Liver (tissue), 8 donors: ENCODE measurements at regions not wholly inside any gene's neighbourhood (a gene's known extent, or its start where the extent isn't known, plus 50 kb on each side); places are given as distances from the start of the nearest gene placed in this dataset.

Source experiments
- DNase-seq: peaks from one replicate; pipeline ENCODE4 v3.0.0-alpha.2; 2017; ENCODE audit warnings: low spot score
- H3K27ac ChIP-seq, 2 donors: one replicate each; pipeline ENCODE4 v1.7.0; 2013; ENCODE audit warnings: inconsistent platforms in 2 of 2, low read length in 2 of 2, control low read depth in 1 of 2, low read depth in 1 of 2, mild to moderate bottlenecking in 1 of 2
- H3K27me3 ChIP-seq, 4 donors: one replicate each; pipeline versions ENCODE4 v1.6.1 to v1.7.0; 2013; ENCODE audit warnings: low read length in 3 of 4, inconsistent platforms in 1 of 4, mild to moderate bottlenecking in 1 of 4, moderate library complexity in 1 of 4; ENCODE audit not compliant: control insufficient read depth in 4 of 4, insufficient read depth in 4 of 4
- H3K36me3 ChIP-seq, 4 donors: one replicate each; pipeline versions ENCODE4 v1.6.1 to v1.7.0; 2013; ENCODE audit warnings: low read length in 3 of 4, mild to moderate bottlenecking in 3 of 4, low read depth in 1 of 4, moderate library complexity in 1 of 4; ENCODE audit not compliant: control insufficient read depth in 4 of 4, insufficient read depth in 3 of 4
- H3K4me1 ChIP-seq, 4 donors: one replicate each; pipeline versions ENCODE4 v1.6.1 to v1.7.0; 2013; ENCODE audit warnings: low read length in 3 of 4, mild to moderate bottlenecking in 3 of 4, moderate library complexity in 1 of 4; ENCODE audit not compliant: control insufficient read depth in 4 of 4, insufficient read depth in 4 of 4
- H3K4me3 ChIP-seq, 3 donors: one replicate each; pipeline versions ENCODE4 v1.6.1 to v1.7.0; 2013; ENCODE audit warnings: low read length in 3 of 3, control low read depth in 1 of 3, low read depth in 1 of 3, mild to moderate bottlenecking in 1 of 3
- H3K9ac ChIP-seq, 2 donors: one replicate each; pipeline ENCODE4 v1.7.0; 2013; ENCODE audit warnings: low read length in 2 of 2, mild to moderate bottlenecking in 2 of 2, moderate library complexity in 2 of 2, control low read depth in 1 of 2, low read depth in 1 of 2
- H3K9me3 ChIP-seq, 4 donors: one replicate each; pipeline versions ENCODE4 v1.6.1 to v1.7.0; 2013; ENCODE audit warnings: low read length in 3 of 4; ENCODE audit not compliant: control insufficient read depth in 4 of 4
- CTCF ChIP-seq: fragments of 150-350 bp; IDR thresholded peaks from 2 replicates; pipeline ENCODE4 v1.5.1; 2017; ENCODE audit warnings: improper control_type of control experiment, low read depth, low read length; ENCODE audit not compliant: missing input control
- EGR1 ChIP-seq, 2 donors: IDR thresholded peaks; 2 replicates each; pipeline ENCODE4 v1.6.1; 2016 to 2018; ENCODE audit warnings: antibody characterized with exemption in 2 of 2, low read depth in 2 of 2
- FOXA1 ChIP-seq: IDR thresholded peaks from 2 replicates; pipeline ENCODE4 v1.6.1; 2016; ENCODE audit warnings: antibody characterized with exemption
- FOXA2 ChIP-seq: IDR thresholded peaks from 2 replicates; pipeline ENCODE4 v1.6.1; 2016; ENCODE audit warnings: antibody characterized with exemption
- HNF4A ChIP-seq, 2 donors: conservative IDR thresholded peaks; 2 replicates each; pipeline ENCODE4 v1.6.1; 2016; ENCODE audit warnings: antibody characterized with exemption in 2 of 2, mild to moderate bottlenecking in 2 of 2
- HNF4G ChIP-seq: IDR thresholded peaks from 2 replicates; pipeline ENCODE4 v1.6.1; 2016; ENCODE audit warnings: antibody characterized with exemption
- NR2F2 ChIP-seq: IDR thresholded peaks from 2 replicates; pipeline ENCODE4 v1.6.1; 2016; ENCODE audit warnings: antibody characterized with exemption
- RAD21 ChIP-seq, 2 donors: IDR thresholded peaks; 2 replicates each; pipeline ENCODE4 v1.6.1; 2016; ENCODE audit warnings: antibody characterized with exemption in 2 of 2, mild to moderate bottlenecking in 2 of 2
- REST ChIP-seq: IDR thresholded peaks from 2 replicates; pipeline ENCODE4 v1.6.1; 2016; ENCODE audit warnings: antibody characterized with exemption, mild to moderate bottlenecking
- RXRA ChIP-seq, 2 donors: IDR thresholded peaks; 2 replicates each; pipeline ENCODE4 v1.6.1; 2017 to 2018; ENCODE audit warnings: antibody characterized with exemption in 2 of 2, mild to moderate bottlenecking in 1 of 2
- SP1 ChIP-seq: IDR thresholded peaks from 2 replicates; pipeline ENCODE4 v1.6.1; 2018; ENCODE audit warnings: antibody characterized with exemption, mild to moderate bottlenecking
- TAF1 ChIP-seq: conservative IDR thresholded peaks from 2 replicates; pipeline ENCODE4 v1.6.1; 2016; ENCODE audit warnings: antibody characterized with exemption, mild to moderate bottlenecking
- YY1 ChIP-seq: IDR thresholded peaks from 2 replicates; pipeline ENCODE4 v1.6.1; 2016; ENCODE audit warnings: antibody characterized with exemption, mild to moderate bottlenecking
- ZBTB33 ChIP-seq: IDR thresholded peaks from 2 replicates; pipeline ENCODE4 v1.6.1; 2016; ENCODE audit warnings: antibody characterized with exemption
- WGBS: extraction: QIAGEN DNeasy Blood & Tissue Kit; methylation state at CpG from one replicate; pipeline ENCODE4 v1.1.7; 2013; 5-methylcytosine and 5-hydroxymethylcytosine counted together
- TF ChIP-seq, protein P1 (sequence below): IDR thresholded peaks from 2 replicates; pipeline ENCODE4 v1.6.1; 2016; ENCODE audit warnings: antibody characterized with exemption
- donor health status: healthy.
- donor health status: healthy.
- donor health status: healthy.
- donor health status: healthy.
- donor health status: healthy.

- peaks cover 0 to 3% (median 0%) of the 10 kb centered on the region in 4 donors for H3K4me1 ChIP-seq
- no peak overlapping the region for H3K4me3 ChIP-seq
- H3K36me3 ChIP-seq, result no peaks in the 10 kb centered on the region
- WGBS, result 89% methylated on average over 4 of the region's 4 CpGs
- no peaks in the 10 kb centered on the region for H3K9me3 ChIP-seq
- H3K27ac ChIP-seq, result no peak overlapping the region
- H3K9ac ChIP-seq, result no peak overlapping the region
- no peaks in the 10 kb centered on the region for H3K27me3 ChIP-seq
- TF ChIP-seq NR2F2 (no peak), TAF1 (no peak), FOXA2 (no peak), ZBTB33 (no peak), RAD21 (IDR thresholded peaks at IDR 0.05) (no peak), EGR1 (IDR thresholded peaks at IDR 0.05; ENCODE audit: low read depth in 2 of 2) (no peak), CTCF (no peak), YY1 (no peak)
- DNase-seq, result no peak
Observed at GRCh38 chr1:221606256-221606655, 135.6 kb downstream of the DUSP10 start.

- Histone ChIP-seq H3K36me3 (no peaks in the 10 kb centered on the region), H3K27me3 (no peaks in the 10 kb centered on the region), H3K9me3 (no peaks in the 10 kb centered on the region), H3K4me3 (no peak overlapping the region), H3K9ac (no peak overlapping the region), H3K4me1 (no peaks in the 10 kb centered on the region), H3K27ac (no peak overlapping the region)
- TF ChIP-seq FOXA2, result no peak
- no peak for TF ChIP-seq HNF4A (conservative IDR thresholded peaks at IDR 0.05)
- TF ChIP-seq FOXA1, result no peak
- TF ChIP-seq SP1, result no peak
- no peak for TF ChIP-seq RXRA (IDR thresholded peaks at IDR 0.05)
- TF ChIP-seq YY1, result no peak
- no peak for TF ChIP-seq ZBTB33
- no peak for TF ChIP-seq NR2F2
- no peak for TF ChIP-seq HNF4G
- TF ChIP-seq RAD21 (IDR thresholded peaks at IDR 0.05), result no peak
- TF ChIP-seq CTCF, result no peak
- no peak for TF ChIP-seq EGR1 (IDR thresholded peaks at IDR 0.05; ENCODE audit: low read depth in 2 of 2)
- TF ChIP-seq REST, result no peak
- TF ChIP-seq, protein P1, sequence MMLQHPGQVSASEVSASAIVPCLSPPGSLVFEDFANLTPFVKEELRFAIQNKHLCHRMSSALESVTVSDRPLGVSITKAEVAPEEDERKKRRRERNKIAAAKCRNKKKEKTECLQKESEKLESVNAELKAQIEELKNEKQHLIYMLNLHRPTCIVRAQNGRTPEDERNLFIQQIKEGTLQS, result no peak
- DNase-seq, result no peak
Observed at GRCh38 chr1:221608835-221609320, 133.0 kb downstream of the DUSP10 start.
